ENCODE measurements at regions not wholly inside any gene's neighbourhood (a gene's known extent, or its start where the extent isn't known, plus 50 kb on each side); places are given as distances from the start of the nearest gene placed in this dataset.
"Not testable (repeated sequence)": the region's sequence is repeated elsewhere in the genome, so short reads cannot be mapped to it uniquely, and the experiment has no call there.

- Histone ChIP-seq H3K4me3 (no peak overlapping the region), H3K36me3 (no peaks in the 10 kb centered on the region), H3K27me3 (no peaks in the 10 kb centered on the region), H3K4me1 (peaks cover 0 to 26% (median 0%) of the 10 kb centered on the region in 12 donors), H3K9me3 (no peaks in the 10 kb centered on the region), H3K27ac (no peak overlapping the region)
- TF ChIP-seq POLR2A (IDR thresholded peaks at IDR 0.05) = no peak
- TF ChIP-seq, protein P1, sequence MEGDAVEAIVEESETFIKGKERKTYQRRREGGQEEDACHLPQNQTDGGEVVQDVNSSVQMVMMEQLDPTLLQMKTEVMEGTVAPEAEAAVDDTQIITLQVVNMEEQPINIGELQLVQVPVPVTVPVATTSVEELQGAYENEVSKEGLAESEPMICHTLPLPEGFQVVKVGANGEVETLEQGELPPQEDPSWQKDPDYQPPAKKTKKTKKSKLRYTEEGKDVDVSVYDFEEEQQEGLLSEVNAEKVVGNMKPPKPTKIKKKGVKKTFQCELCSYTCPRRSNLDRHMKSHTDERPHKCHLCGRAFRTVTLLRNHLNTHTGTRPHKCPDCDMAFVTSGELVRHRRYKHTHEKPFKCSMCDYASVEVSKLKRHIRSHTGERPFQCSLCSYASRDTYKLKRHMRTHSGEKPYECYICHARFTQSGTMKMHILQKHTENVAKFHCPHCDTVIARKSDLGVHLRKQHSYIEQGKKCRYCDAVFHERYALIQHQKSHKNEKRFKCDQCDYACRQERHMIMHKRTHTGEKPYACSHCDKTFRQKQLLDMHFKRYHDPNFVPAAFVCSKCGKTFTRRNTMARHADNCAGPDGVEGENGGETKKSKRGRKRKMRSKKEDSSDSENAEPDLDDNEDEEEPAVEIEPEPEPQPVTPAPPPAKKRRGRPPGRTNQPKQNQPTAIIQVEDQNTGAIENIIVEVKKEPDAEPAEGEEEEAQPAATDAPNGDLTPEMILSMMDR (IDR thresholded peaks at IDR 0.05) = no peak
- intact Hi-C loops (cut with DNase I) = loop anchor here in 1 of 10 donors (10.0 kb wide), 1 partner anchor 193 kb away; no protein-coding TSS in a partner anchor
- 90 to 97% (median 95%) methylated on average over 3 of the region's 3 CpGs for WGBS, 4 donors
- peak in 1 of 4 donors; percentile 20 for ATAC-seq
- DNase-seq = no peak
Measured at GRCh38 chr7:106367664-106368063, 82.9 kb upstream of the NAMPT start.

- H3K9me3 ChIP-seq = no peaks in the 10 kb centered on the region
- intact Hi-C loops (cut with DNase I) = loop anchor here in 1 of 10 donors (10.0 kb wide), 1 partner anchor 192 kb away; no protein-coding TSS in a partner anchor
- H3K36me3 ChIP-seq = no peaks in the 10 kb centered on the region
- DNase-seq = no peak
- 69 to 75% (median 73%) methylated on average over 3 of the region's 3 CpGs for WGBS, 4 donors
- ATAC-seq = peak in 2 of 4 donors; percentile 57 to 67
- no peak overlapping the region for H3K27ac ChIP-seq
- no peak for TF ChIP-seq POLR2A (IDR thresholded peaks at IDR 0.05)
- TF ChIP-seq, protein P1 (IDR thresholded peaks at IDR 0.05) = peak in 3 of 12 donors; percentile 13 to 37 (median 25)
- no peak overlapping the region for H3K4me3 ChIP-seq
- no peaks in the 10 kb centered on the region for H3K27me3 ChIP-seq
- peaks cover 0 to 26% (median 0%) of the 10 kb centered on the region in 12 donors for H3K4me1 ChIP-seq
Measured at GRCh38 chr7:106367018-106367420, 82.2 kb upstream of the NAMPT start.

- WGBS, 4 donors = 57 to 83% (median 64%) methylated on average over 3 of the region's 3 CpGs
- Histone ChIP-seq H3K9me3 (no peaks in the 10 kb centered on the region), H3K4me3 (no peak overlapping the region), H3K4me1 (peaks cover 0 to 21% (median 0%) of the 10 kb centered on the region in 12 donors), H3K27me3 (no peaks in the 10 kb centered on the region), H3K27ac (peak overlapping the region in 1 of 12 donors; percentile 38), H3K36me3 (no peaks in the 10 kb centered on the region)
- peak in 2 of 4 donors; percentile 30 to 55 for ATAC-seq
- DNase-seq = no peak
- intact Hi-C loops (cut with DNase I) = loop anchor here in 1 of 10 donors (10.0 kb wide), 1 partner anchor 191 kb away; no protein-coding TSS in a partner anchor
- TF ChIP-seq POLR2A (IDR thresholded peaks at IDR 0.05) = no peak
- TF ChIP-seq, protein P1 (IDR thresholded peaks at IDR 0.05) = no peak
Measured at GRCh38 chr7:106365252-106366005, 80.6 kb upstream of the NAMPT start.

DNA sequence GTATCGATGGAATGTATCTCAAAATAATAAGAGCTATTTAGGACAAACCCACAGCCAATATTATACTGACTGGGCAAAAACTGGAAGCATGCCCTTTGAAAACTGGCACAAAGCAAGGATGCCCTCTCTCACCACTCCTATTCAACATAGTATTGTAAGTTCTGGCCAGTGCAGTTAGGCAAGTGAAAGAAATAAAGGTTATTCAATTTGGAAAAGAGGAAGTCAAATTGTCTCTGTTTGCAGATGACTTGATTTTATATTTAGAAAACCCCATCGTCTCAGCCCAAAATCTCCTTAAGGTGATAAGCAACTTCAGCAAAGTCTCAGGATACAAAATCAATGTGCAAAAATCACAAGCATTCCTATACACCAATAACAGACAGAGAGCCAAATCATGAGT, 77.7 kb upstream of the NAMPT start:
- peaks cover 0 to 28% (median 0%) of the 10 kb centered on the region in 12 donors for H3K4me1 ChIP-seq
- intact Hi-C loops (cut with DNase I) = loop anchor here in 1 of 10 donors (10.0 kb wide), 1 partner anchor 188 kb away; no protein-coding TSS in a partner anchor
- DNase-seq, H3K4me3 ChIP-seq, H3K27me3 ChIP-seq, H3K27ac ChIP-seq, H3K36me3 ChIP-seq, ATAC-seq, H3K9me3 ChIP-seq: not testable (repeated sequence)
- 81 to 90% (median 81%) methylated on average over 2 of the region's 2 CpGs for WGBS, 4 donors
